Epithelial cell of esophagus (primary cell): ENCODE measurements at regions not wholly inside any gene's neighbourhood (a gene's known extent, or its start where the extent isn't known, plus 50 kb on each side); places are given as distances from the start of the nearest gene placed in this dataset.
A peak's percentile ranks its signal among the peaks of the same experiment; 100 is the strongest.

Source experiments
- DNase-seq: peaks from one replicate; pipeline ENCODE4 v3.0.0; 2010; ENCODE audit warnings: low read depth
- H3K4me3 ChIP-seq: 2 replicates; pipeline ENCODE4 v1.5.1; 2011; ENCODE audit warnings: mild to moderate bottlenecking, low read length, control low read depth
- CTCF ChIP-seq: IDR thresholded peaks from 2 replicates; pipeline ENCODE4 v1.5.1; 2011; ENCODE audit warnings: low read depth, mild to moderate bottlenecking, low read length, control low read depth, inconsistent platforms; ENCODE audit not compliant: insufficient read depth; ENCODE audit errors: missing control alignments

- no peak for DNase-seq
- no peak for TF ChIP-seq CTCF
- H3K4me3 ChIP-seq = no peak overlapping the region
Observed at GRCh38 chr7:17075601-17076255, 193.9 kb upstream of the AGR3 start.

- TF ChIP-seq CTCF = no peak
- no peak for DNase-seq
- no peak overlapping the region for H3K4me3 ChIP-seq
Observed at GRCh38 chr7:17078298-17078697, 196.5 kb upstream of the AGR3 start.

- no peak for DNase-seq
- no peak for TF ChIP-seq CTCF
- no peak overlapping the region for H3K4me3 ChIP-seq
Observed at GRCh38 chr7:17083392-17084165, 201.8 kb upstream of the AGR3 start.

GRCh38 chr7:17084166-17084475 is 202.3 kb upstream of the AGR3 start:
- no peak for TF ChIP-seq CTCF
- H3K4me3 ChIP-seq = no peak overlapping the region
- DNase-seq = no peak

DNA sequence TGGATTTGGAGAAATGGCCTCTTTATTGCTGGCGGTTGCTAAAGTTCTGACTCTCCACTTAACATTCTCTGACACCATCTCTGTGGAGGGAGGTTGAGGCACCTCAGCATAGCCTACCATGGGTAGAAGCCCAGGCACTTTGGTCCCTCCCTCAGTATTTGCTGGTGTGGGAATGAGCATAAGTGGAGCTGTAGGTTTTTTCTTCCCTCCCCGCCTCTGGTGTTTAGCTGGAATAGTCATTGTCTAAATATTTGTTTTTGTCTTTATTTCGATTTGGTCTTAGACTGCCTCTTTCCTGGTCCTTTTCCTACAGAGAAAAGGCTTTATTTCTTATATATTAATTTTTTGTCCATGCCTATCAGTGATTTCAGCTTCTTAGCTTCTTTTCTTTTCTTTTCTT is 203.4 kb upstream of the AGR3 start:
- no peak overlapping the region for H3K4me3 ChIP-seq
- DNase-seq = no peak
- no peak for TF ChIP-seq CTCF

- DNase-seq = no peak
- H3K4me3 ChIP-seq = no peak overlapping the region
- no peak for TF ChIP-seq CTCF
Observed at GRCh38 chr7:17086403-17086802, 204.6 kb upstream of the AGR3 start.

DNA sequence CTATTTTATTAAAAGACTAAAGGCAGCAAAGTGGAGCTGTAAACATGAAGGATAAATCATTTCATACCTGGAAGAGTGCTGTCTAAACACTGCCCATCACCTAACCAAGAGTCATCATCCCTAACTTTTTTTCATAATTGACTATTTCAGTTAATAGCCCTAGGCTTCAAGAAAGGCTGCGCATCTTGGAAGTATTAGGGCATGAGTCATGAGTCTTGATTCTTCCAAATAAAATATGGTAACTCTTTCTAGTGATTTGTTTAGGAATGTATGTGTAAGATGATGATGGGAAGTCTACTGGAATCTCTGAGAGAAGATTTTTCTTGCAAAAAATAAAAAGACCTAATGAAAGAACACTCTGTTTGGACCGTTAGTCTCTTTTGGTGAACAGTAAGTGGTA is 207.7 kb upstream of the AHR start:
- H3K4me3 ChIP-seq = no peak overlapping the region
- DNase-seq = peak; percentile 77
- no peak for TF ChIP-seq CTCF
